ENCODE measurements at regions not wholly inside any gene's neighbourhood (a gene's known extent, or its start where the extent isn't known, plus 50 kb on each side); places are given as distances from the start of the nearest gene placed in this dataset.
"Not testable (repeated sequence)": the region's sequence is repeated elsewhere in the genome, so short reads cannot be mapped to it uniquely, and the experiment has no call there.

GRCh38 chr5:154653764-154654485 is 101.3 kb upstream of the LARP1 start:
- TF ChIP-seq CTCF (conservative IDR thresholded peaks at IDR 0.05; ENCODE audit: control insufficient read depth, insufficient read depth, low read depth, low read length), result no peak
- no peak for DNase-seq (ENCODE audit: low read depth)
- no peak overlapping the region for H3K4me3 ChIP-seq (ENCODE audit: control insufficient read depth, low read depth, low read length)

- no peak overlapping the region for H3K4me3 ChIP-seq (ENCODE audit: control insufficient read depth, low read depth, low read length)
- DNase-seq (ENCODE audit: low read depth), result no peak
- TF ChIP-seq CTCF (conservative IDR thresholded peaks at IDR 0.05; ENCODE audit: control insufficient read depth, insufficient read depth, low read depth, low read length), result no peak
Observed at GRCh38 chr5:154653418-154653763, 101.8 kb upstream of the LARP1 start.

- peak; percentile 4 for TF ChIP-seq CTCF (conservative IDR thresholded peaks at IDR 0.05; ENCODE audit: control insufficient read depth, insufficient read depth, low read depth, low read length)
- no peak overlapping the region for H3K4me3 ChIP-seq (ENCODE audit: control insufficient read depth, low read depth, low read length)
- DNase-seq (ENCODE audit: low read depth), result no peak
Observed at GRCh38 chr5:154652746-154653417, 102.3 kb upstream of the LARP1 start.

GRCh38 chr5:154651795-154652194 is 103.4 kb upstream of the LARP1 start:
- H3K4me3 ChIP-seq (ENCODE audit: control insufficient read depth, low read depth, low read length); DNase-seq (ENCODE audit: low read depth): not testable (repeated sequence)

GRCh38 chr5:154648706-154649105 is 106.5 kb upstream of the LARP1 start:
- TF ChIP-seq CTCF (conservative IDR thresholded peaks at IDR 0.05; ENCODE audit: control insufficient read depth, insufficient read depth, low read depth, low read length), result no peak
- DNase-seq (ENCODE audit: low read depth), result peak; percentile 56
- H3K4me3 ChIP-seq (ENCODE audit: control insufficient read depth, low read depth, low read length), result no peak overlapping the region

GRCh38 chr5:154648229-154648628 is 106.9 kb upstream of the LARP1 start:
- no peak for TF ChIP-seq CTCF (conservative IDR thresholded peaks at IDR 0.05; ENCODE audit: control insufficient read depth, insufficient read depth, low read depth, low read length)
- no peak for DNase-seq (ENCODE audit: low read depth)
- no peak overlapping the region for H3K4me3 ChIP-seq (ENCODE audit: control insufficient read depth, low read depth, low read length)

GRCh38 chr5:154647761-154648145 is 107.4 kb upstream of the LARP1 start:
- TF ChIP-seq CTCF (conservative IDR thresholded peaks at IDR 0.05; ENCODE audit: control insufficient read depth, insufficient read depth, low read depth, low read length), result no peak
- no peak for DNase-seq (ENCODE audit: low read depth)
- no peak overlapping the region for H3K4me3 ChIP-seq (ENCODE audit: control insufficient read depth, low read depth, low read length)
